PC-9 (cell line): ENCODE measurements at regions not wholly inside any gene's neighbourhood (a gene's known extent, or its start where the extent isn't known, plus 50 kb on each side); places are given as distances from the start of the nearest gene placed in this dataset.

ENCODE experiments used
- BruUV-seq: library from RNA; stranded (reverse); fragments of 400-500 nt; replicated peaks from 2 replicates; lab custom pipeline; 2021; lab: Mats Ljungman, UMichigan
- CTCF ChIA-PET: fragments of 300-600 bp; sonication (Branson Sonifier 250); formaldehyde crosslinking; loops from one replicate; lab custom pipeline; 2022; ENCODE audit warnings: antibody characterized with exemption; lab: Charles Lee
- POLR2A ChIA-PET: fragments of 300-600 bp; sonication (Branson Sonifier 250); formaldehyde crosslinking; loops from one replicate; lab custom pipeline; 2022; ENCODE audit warnings: antibody characterized with exemption; ENCODE audit not compliant: unreplicated experiment; lab: Charles Lee
- DNase-seq, 2 experiments: peaks; one replicate each; pipeline versions ENCODE4 v3.0.0 to v3.0.0-alpha.2; 2015 to 2022; ENCODE audit warnings: mixed read lengths in 1 of 2
- H2AFZ ChIP-seq: fragments of 200-600 bp; sonication (generic); 2 replicates; pipeline ENCODE4 v1.8.1; 2017; ENCODE audit warnings: antibody characterized with exemption
- H3F3A ChIP-seq: fragments of 200-600 bp; sonication (generic); 2 replicates; pipeline ENCODE4 v1.8.1; 2017; ENCODE audit warnings: antibody characterized with exemption, mild to moderate bottlenecking, low read depth; ENCODE audit not compliant: insufficient read depth
- H3K27ac ChIP-seq: fragments of 200-600 bp; sonication (generic); 2 replicates; pipeline ENCODE4 v1.6.1; 2016; ENCODE audit warnings: mixed run types
- H3K27me3 ChIP-seq: fragments of 200-600 bp; sonication (generic); 2 replicates; pipeline ENCODE4 v1.6.1; 2016; ENCODE audit warnings: low read depth, mixed run types; ENCODE audit not compliant: insufficient read depth
- H3K36me3 ChIP-seq: fragments of 200-600 bp; sonication (generic); 2 replicates; pipeline ENCODE4 v1.6.1; 2016; ENCODE audit warnings: low read depth, mixed run types
- H3K4me1 ChIP-seq: fragments of 200-600 bp; sonication (generic); replicated peaks from 2 replicates; pipeline ENCODE4 v1.6.1; 2016; ENCODE audit warnings: mixed run types; ENCODE audit not compliant: insufficient read depth
- H3K4me2 ChIP-seq: fragments of 200-600 bp; sonication (generic); 2 replicates; pipeline ENCODE4 v1.6.1; 2017; ENCODE audit warnings: mixed run types
- H3K4me3 ChIP-seq: fragments of 200-600 bp; sonication (generic); 2 replicates; pipeline ENCODE4 v1.6.1; 2016; ENCODE audit warnings: mixed run types
- H3K79me2 ChIP-seq: fragments of 200-600 bp; sonication (generic); 2 replicates; pipeline ENCODE4 v1.6.1; 2017; ENCODE audit warnings: low read depth, mixed run types
- H3K9me2 ChIP-seq: fragments of 200-600 bp; sonication (generic); 2 replicates; pipeline ENCODE4 v1.8.1; 2017; ENCODE audit warnings: mild to moderate bottlenecking; ENCODE audit not compliant: insufficient read depth
- H3K9me3 ChIP-seq: fragments of 200-600 bp; sonication (generic); 2 replicates; pipeline ENCODE4 v1.8.1; 2016; ENCODE audit warnings: low read depth; ENCODE audit not compliant: insufficient read depth
- H4K20me1 ChIP-seq: fragments of 200-600 bp; sonication (generic); 2 replicates; pipeline ENCODE4 v1.8.1; 2017; ENCODE audit not compliant: insufficient read depth
- EZH2 ChIP-seq: fragments of 200-600 bp; sonication (generic); IDR thresholded peaks from 2 replicates; pipeline ENCODE4 v1.8.0; 2017; ENCODE audit warnings: antibody characterized with exemption, low read depth
- intact Hi-C: fragments of 100-400 bp; cut with micrococcal nuclease; formaldehyde crosslinking; loops from one replicate; pipeline ENCODE4 v1.10.0; 2022; ENCODE audit not compliant: unreplicated experiment
- TF ChIP-seq, protein P1 (sequence below): fragments of 200-600 bp; sonication (generic); conservative IDR thresholded peaks from 2 replicates; pipeline ENCODE4 v1.6.1; 2017; ENCODE audit warnings: mixed run types, antibody characterized with exemption, mild to moderate bottlenecking, moderate library complexity

DNA sequence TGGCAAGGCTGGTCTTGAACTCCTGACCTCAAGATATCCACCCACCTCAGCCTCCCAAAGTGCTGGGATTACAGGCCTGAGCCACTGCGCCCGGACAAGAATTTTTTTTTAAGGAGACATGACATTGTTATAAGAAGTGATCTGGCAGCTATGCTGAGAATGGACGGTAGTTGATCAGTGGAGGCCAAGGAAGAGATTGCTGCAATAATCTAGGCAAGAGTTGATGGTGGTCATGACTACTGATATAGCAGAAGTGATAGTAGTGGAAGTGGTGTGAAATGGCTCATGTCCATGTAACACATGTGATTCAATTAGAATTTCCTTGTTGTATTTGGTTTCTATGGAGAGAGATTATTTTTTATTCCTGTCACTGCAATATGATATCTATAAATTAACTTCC is 125.3 kb upstream of the CCN2 start:
- H2AFZ ChIP-seq = no peak overlapping the region; the same call in 1 of the 2 replicates
- no peaks in the 10 kb centered on the region for H3K4me1 ChIP-seq
- ChIA-PET POLR2A (interaction anchor here (0.5 kb wide), 1 partner anchor 8 kb away, joined by 9 read pairs; no protein-coding TSS in a partner anchor), CTCF (no interaction called here)
- no peak overlapping the region for H3K4me2 ChIP-seq
- H3F3A ChIP-seq = no peaks in the 10 kb centered on the region
- no peaks in the 10 kb centered on the region for H3K9me3 ChIP-seq
- DNase-seq = no peak
- H4K20me1 ChIP-seq = no peaks in the 10 kb centered on the region; the same call in 1 of the 2 replicates
- BruUV-seq = no TSS peak
- H3K79me2 ChIP-seq = no peaks in the 10 kb centered on the region
- intact Hi-C loops = no loop called here
- TF ChIP-seq, protein P1, sequence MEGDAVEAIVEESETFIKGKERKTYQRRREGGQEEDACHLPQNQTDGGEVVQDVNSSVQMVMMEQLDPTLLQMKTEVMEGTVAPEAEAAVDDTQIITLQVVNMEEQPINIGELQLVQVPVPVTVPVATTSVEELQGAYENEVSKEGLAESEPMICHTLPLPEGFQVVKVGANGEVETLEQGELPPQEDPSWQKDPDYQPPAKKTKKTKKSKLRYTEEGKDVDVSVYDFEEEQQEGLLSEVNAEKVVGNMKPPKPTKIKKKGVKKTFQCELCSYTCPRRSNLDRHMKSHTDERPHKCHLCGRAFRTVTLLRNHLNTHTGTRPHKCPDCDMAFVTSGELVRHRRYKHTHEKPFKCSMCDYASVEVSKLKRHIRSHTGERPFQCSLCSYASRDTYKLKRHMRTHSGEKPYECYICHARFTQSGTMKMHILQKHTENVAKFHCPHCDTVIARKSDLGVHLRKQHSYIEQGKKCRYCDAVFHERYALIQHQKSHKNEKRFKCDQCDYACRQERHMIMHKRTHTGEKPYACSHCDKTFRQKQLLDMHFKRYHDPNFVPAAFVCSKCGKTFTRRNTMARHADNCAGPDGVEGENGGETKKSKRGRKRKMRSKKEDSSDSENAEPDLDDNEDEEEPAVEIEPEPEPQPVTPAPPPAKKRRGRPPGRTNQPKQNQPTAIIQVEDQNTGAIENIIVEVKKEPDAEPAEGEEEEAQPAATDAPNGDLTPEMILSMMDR = no peak
- TF ChIP-seq EZH2 = no peak
- H3K27ac ChIP-seq = no peak overlapping the region
- H3K36me3 ChIP-seq = no peaks in the 10 kb centered on the region
- H3K27me3 ChIP-seq = no peaks in the 10 kb centered on the region
- H3K9me2 ChIP-seq = no peaks in the 10 kb centered on the region
- no peak overlapping the region for H3K4me3 ChIP-seq

DNA sequence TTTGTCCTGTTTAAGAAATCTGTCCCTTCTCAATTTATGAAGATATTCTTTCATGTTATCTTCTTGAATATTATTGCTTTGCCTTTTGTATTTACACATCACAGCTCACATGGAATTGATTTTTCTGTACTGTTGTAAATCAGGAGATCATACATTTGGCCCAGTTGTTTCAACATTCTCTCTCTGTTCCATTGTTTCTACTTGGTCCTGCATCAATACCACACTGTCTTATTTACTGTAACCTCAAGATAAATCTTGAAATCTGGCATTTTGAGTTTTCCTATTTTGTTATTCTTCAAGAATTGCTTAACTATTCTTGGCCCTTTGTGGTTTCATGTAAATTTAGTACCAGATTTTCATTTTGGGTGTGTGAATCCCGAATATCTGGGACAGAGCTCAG is 121.7 kb upstream of the CCN2 start:
- TF ChIP-seq EZH2 = no peak
- TF ChIP-seq, protein P1 = no peak
- Histone ChIP-seq H3K4me1 (no peaks in the 10 kb centered on the region), H3K27ac (no peak overlapping the region), H4K20me1 (no peaks in the 10 kb centered on the region; the same call in 1 of the 2 replicates), H3K4me2 (no peak overlapping the region), H3F3A (no peaks in the 10 kb centered on the region), H3K79me2 (no peaks in the 10 kb centered on the region), H3K27me3 (no peaks in the 10 kb centered on the region), H3K4me3 (no peak overlapping the region), H2AFZ (no peak overlapping the region), H3K9me3 (0 out of 2 replicates have a peak, but pooled peaks cover 3% of the 10 kb centered on the region), H3K9me2 (no peaks in the 10 kb centered on the region), H3K36me3 (no peaks in the 10 kb centered on the region)
- no TSS peak for BruUV-seq
- ChIA-PET POLR2A (no interaction called here), CTCF (no interaction called here)
- DNase-seq = no peak
- intact Hi-C loops = no loop called here

DNA sequence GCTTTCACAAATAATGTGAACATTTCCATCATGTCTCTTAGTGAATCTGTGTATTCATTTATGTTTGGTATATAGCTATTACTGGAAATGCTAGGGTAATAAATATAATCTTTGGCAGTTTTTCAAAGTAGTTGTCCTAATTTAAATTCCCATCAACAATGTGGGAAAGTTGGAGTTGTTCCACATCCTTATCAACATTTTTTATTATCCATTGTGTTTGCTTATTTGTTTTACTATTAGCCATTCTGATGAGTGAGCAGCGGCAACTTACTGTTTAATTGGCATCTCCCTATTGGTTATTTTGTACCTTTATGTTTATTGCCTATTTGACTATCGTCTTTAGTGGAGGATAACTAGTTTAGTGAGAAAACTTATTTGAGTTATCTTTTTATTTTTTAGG is 121.1 kb upstream of the CCN2 start:
- BruUV-seq = no TSS peak
- no peak overlapping the region for H3K27ac ChIP-seq
- no peaks in the 10 kb centered on the region for H3K27me3 ChIP-seq
- H3K9me3 ChIP-seq = 0 out of 2 replicates have a peak, but pooled peaks cover 3% of the 10 kb centered on the region
- ChIA-PET CTCF (no interaction called here), POLR2A (no interaction called here)
- H2AFZ ChIP-seq = no peak overlapping the region
- H3K79me2 ChIP-seq = no peaks in the 10 kb centered on the region
- no peak overlapping the region for H3K4me3 ChIP-seq
- H3K4me1 ChIP-seq = no peaks in the 10 kb centered on the region
- no peaks in the 10 kb centered on the region; the same call in 1 of the 2 replicates for H4K20me1 ChIP-seq
- no peaks in the 10 kb centered on the region for H3F3A ChIP-seq
- TF ChIP-seq, protein P1 = no peak
- TF ChIP-seq EZH2 = no peak
- H3K36me3 ChIP-seq = no peaks in the 10 kb centered on the region
- no peak overlapping the region for H3K4me2 ChIP-seq
- intact Hi-C loops = no loop called here
- DNase-seq = no peak
- no peaks in the 10 kb centered on the region for H3K9me2 ChIP-seq
